Transverse colon (tissue), 4 donors: ENCODE measurements at regions not wholly inside any gene's neighbourhood (a gene's known extent, or its start where the extent isn't known, plus 50 kb on each side); places are given as distances from the start of the nearest gene placed in this dataset.

Source experiments
- POLR2A ChIP-seq: fragments of 450-650 bp; IDR thresholded peaks from one replicate; pipeline ENCODE4 v1.6.1; 2016; ENCODE audit warnings: antibody characterized with exemption, mild to moderate bottlenecking, moderate library complexity
- POLR2AphosphoS5 ChIP-seq, 3 donors: sonication (generic); formaldehyde crosslinking; IDR thresholded peaks; one replicate each; pipeline ENCODE4 v1.6.1; 2016; ENCODE audit warnings: antibody characterized with exemption in 3 of 3
- TF ChIP-seq, protein P1 (sequence below), 5 experiments: fragments of 200-600 bp in 3 of 5; fragments of 450-650 bp in 2 of 5; sonication (generic) in 3 of 5; IDR thresholded peaks; 1 replicate in 2 of 5; 2 replicates in 3 of 5; pipeline ENCODE4 v1.5.1; 2016 to 2017; ENCODE audit warnings: antibody characterized with exemption in 5 of 5, inconsistent platforms in 3 of 5, mild to moderate bottlenecking in 2 of 5, moderate library complexity in 1 of 5

DNA sequence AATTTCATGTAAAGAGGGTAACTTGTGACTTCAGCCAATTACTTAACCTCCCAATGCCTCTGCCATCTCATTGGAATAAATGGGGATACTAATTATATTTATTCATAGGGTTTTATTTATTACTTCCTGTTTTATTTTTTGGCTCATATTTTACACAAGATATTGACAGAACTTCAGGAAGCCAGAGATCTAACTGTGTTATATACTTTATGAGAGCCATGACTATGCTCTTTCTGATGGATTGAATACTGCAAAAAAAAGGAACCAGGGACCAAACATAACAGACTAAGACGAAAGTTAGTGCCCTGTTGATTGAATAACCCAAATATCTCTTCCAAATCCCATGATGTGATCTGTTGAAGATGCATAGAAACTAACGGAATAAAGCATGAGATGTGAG lies 243.3 kb upstream of the STARD13 start:
- TF ChIP-seq, protein P1, sequence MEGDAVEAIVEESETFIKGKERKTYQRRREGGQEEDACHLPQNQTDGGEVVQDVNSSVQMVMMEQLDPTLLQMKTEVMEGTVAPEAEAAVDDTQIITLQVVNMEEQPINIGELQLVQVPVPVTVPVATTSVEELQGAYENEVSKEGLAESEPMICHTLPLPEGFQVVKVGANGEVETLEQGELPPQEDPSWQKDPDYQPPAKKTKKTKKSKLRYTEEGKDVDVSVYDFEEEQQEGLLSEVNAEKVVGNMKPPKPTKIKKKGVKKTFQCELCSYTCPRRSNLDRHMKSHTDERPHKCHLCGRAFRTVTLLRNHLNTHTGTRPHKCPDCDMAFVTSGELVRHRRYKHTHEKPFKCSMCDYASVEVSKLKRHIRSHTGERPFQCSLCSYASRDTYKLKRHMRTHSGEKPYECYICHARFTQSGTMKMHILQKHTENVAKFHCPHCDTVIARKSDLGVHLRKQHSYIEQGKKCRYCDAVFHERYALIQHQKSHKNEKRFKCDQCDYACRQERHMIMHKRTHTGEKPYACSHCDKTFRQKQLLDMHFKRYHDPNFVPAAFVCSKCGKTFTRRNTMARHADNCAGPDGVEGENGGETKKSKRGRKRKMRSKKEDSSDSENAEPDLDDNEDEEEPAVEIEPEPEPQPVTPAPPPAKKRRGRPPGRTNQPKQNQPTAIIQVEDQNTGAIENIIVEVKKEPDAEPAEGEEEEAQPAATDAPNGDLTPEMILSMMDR (IDR thresholded peaks at IDR 0.05) = no peak
- TF ChIP-seq POLR2A = no peak
- no peak for TF ChIP-seq POLR2AphosphoS5 (IDR thresholded peaks at IDR 0.05)
